ENCODE measurements at regions not wholly inside any gene's neighbourhood (a gene's known extent, or its start where the extent isn't known, plus 50 kb on each side); places are given as distances from the start of the nearest gene placed in this dataset.

GRCh38 chr1:78231477-78231876 lies 185.7 kb downstream of the GIPC2 start:
- H3K4me3 ChIP-seq (ENCODE audit: control insufficient read depth, low read depth, low read length) = no peak overlapping the region
- TF ChIP-seq, protein P1, sequence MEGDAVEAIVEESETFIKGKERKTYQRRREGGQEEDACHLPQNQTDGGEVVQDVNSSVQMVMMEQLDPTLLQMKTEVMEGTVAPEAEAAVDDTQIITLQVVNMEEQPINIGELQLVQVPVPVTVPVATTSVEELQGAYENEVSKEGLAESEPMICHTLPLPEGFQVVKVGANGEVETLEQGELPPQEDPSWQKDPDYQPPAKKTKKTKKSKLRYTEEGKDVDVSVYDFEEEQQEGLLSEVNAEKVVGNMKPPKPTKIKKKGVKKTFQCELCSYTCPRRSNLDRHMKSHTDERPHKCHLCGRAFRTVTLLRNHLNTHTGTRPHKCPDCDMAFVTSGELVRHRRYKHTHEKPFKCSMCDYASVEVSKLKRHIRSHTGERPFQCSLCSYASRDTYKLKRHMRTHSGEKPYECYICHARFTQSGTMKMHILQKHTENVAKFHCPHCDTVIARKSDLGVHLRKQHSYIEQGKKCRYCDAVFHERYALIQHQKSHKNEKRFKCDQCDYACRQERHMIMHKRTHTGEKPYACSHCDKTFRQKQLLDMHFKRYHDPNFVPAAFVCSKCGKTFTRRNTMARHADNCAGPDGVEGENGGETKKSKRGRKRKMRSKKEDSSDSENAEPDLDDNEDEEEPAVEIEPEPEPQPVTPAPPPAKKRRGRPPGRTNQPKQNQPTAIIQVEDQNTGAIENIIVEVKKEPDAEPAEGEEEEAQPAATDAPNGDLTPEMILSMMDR (conservative IDR thresholded peaks at IDR 0.05; ENCODE audit: control insufficient read depth, insufficient read depth, low read depth, low read length) = no peak
- DNase-seq (ENCODE audit: low read depth) = no peak

GRCh38 chr1:78231894-78232293 lies 186.1 kb downstream of the GIPC2 start:
- no peak overlapping the region for H3K4me3 ChIP-seq (ENCODE audit: control insufficient read depth, low read depth, low read length)
- TF ChIP-seq, protein P1 (conservative IDR thresholded peaks at IDR 0.05; ENCODE audit: control insufficient read depth, insufficient read depth, low read depth, low read length) = no peak
- DNase-seq (ENCODE audit: low read depth) = no peak

DNA sequence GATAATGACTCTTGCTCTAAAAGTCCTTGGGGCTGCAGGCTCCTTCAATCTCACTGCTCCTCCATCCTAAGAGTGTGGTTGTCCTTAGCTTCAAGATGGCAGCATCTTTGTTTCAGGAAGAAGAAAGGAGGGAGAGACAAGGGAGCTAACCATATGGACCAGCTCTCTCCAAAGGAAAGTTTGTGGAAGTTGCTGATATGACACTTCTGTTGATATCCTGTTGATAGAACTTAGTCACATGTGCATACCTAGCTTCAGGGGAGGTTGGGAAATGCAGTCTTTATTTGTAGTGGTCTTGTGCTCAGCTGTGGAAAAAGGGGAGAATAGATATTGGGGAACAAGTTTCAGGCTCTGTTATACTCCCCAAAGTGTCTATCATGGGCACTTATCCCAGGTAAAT lies 186.9 kb downstream of the GIPC2 start:
- H3K4me3 ChIP-seq (ENCODE audit: control insufficient read depth, low read depth, low read length) = no peak overlapping the region
- no peak for DNase-seq (ENCODE audit: low read depth)
- TF ChIP-seq, protein P1 (conservative IDR thresholded peaks at IDR 0.05; ENCODE audit: control insufficient read depth, insufficient read depth, low read depth, low read length) = no peak

- TF ChIP-seq, protein P1 (conservative IDR thresholded peaks at IDR 0.05; ENCODE audit: control insufficient read depth, insufficient read depth, low read depth, low read length) = no peak
- no peak for DNase-seq (ENCODE audit: low read depth)
- no peak overlapping the region for H3K4me3 ChIP-seq (ENCODE audit: control insufficient read depth, low read depth, low read length)
Observed at GRCh38 chr1:78234496-78234895, 188.7 kb downstream of the GIPC2 start.

GRCh38 chr1:78236716-78237115 lies 190.9 kb downstream of the GIPC2 start:
- no peak overlapping the region for H3K4me3 ChIP-seq (ENCODE audit: control insufficient read depth, low read depth, low read length)
- TF ChIP-seq, protein P1 (conservative IDR thresholded peaks at IDR 0.05; ENCODE audit: control insufficient read depth, insufficient read depth, low read depth, low read length) = no peak
- DNase-seq (ENCODE audit: low read depth) = peak; percentile 36

DNA sequence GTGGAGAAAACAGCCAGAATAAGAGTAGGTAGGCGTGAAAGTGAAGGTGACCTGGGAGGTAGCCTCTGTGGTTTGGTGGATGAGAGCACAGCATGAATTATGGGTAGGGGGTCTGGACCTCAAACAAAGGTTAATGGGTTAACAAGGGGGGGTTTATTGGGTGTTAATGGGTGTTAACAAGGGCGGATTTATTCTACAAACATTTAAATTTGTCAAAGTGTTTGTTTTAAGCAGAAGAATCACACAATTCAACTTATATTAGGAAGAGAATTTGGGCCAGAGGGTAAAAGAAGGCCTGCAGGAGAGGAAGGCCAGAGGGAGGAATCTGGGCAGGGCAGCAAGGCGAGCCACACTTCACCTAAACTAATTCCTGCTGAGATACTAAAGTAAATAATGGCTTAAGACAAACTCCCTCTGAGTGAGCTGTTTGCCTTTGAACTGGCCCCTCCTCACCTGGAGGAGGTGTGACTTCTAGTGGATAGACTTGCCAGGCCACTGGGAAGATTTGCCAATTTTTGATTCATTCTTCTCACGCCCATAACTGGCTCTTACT lies 191.7 kb downstream of the GIPC2 start:
- no peak overlapping the region for H3K4me3 ChIP-seq (ENCODE audit: control insufficient read depth, low read depth, low read length)
- TF ChIP-seq, protein P1 (conservative IDR thresholded peaks at IDR 0.05; ENCODE audit: control insufficient read depth, insufficient read depth, low read depth, low read length) = no peak
- DNase-seq (ENCODE audit: low read depth) = no peak

- no peak for DNase-seq (ENCODE audit: low read depth)
- TF ChIP-seq, protein P1 (conservative IDR thresholded peaks at IDR 0.05; ENCODE audit: control insufficient read depth, insufficient read depth, low read depth, low read length) = no peak
- no peak overlapping the region for H3K4me3 ChIP-seq (ENCODE audit: control insufficient read depth, low read depth, low read length)
Observed at GRCh38 chr1:78240191-78240590, 194.4 kb downstream of the GIPC2 start.
